Activated CD4-positive, alpha-beta T cell treated with anti-CD3 and anti-CD28 coated beads for 48 hours (primary cell): ENCODE measurements at regions not wholly inside any gene's neighbourhood (a gene's known extent, or its start where the extent isn't known, plus 50 kb on each side); places are given as distances from the start of the nearest gene placed in this dataset.
"Not testable (repeated sequence)": the region's sequence is repeated elsewhere in the genome, so short reads cannot be mapped to it uniquely, and the experiment has no call there.

Experiments
- DNase-seq: peaks from one replicate; pipeline ENCODE4 v3.0.0-alpha.2; 2020

DNA sequence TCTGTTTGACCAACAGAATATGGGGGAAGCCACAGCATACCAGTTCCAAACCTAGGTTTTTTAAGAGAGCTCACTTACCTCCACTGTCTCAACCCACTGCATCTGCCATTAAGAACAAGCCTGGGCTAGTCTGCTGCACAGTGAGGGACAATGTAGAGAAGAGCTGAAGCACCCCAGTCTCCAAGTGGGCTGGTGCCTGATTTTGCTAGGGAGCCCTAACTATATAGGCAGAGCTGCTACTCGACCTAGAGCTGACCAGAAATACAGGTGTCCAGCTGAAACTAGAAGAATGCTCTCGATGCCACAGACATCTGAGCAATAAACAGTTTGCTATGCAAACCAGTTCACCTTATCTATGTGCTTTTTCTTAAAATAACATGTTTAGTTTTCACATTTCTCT is 106.9 kb upstream of the BET1 start:
- no peak for DNase-seq

DNA sequence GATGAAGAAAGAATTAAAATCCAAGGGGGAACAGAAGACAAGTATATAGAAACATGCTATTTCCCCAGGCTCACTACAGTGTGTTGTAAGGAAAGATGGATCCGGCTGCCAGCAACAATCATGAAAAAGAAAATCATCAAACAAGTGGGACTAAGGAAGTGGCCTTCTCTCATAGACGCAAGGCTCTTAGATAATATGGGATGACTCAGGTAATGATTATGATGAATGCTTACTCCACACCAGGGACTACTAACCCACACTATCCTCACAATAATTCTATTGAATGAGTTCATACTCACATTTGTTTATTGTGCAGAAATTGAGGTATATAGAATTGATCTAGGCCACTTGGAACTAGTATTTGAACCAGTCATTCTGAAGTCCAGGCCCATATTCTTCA is 111.2 kb upstream of the BET1 start:
- DNase-seq = no peak

DNA sequence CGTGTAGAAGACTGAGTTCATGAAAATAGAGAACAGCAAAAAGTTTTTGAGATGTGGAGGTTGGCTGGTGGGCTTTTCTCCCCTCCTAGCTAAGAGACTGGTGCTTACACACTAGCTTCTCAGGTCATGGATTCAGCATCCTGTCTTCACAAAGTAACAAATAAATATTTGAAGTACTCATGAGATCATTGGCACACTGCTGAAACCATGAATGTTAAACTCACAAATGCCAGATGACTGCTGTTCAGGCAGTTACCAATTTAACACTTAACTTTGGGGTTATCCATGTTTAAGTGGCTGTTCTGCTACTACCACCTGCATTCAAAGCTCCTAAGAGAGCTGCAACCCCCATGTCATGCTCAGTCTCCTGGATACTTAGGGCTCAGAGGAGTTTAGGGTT is 119.0 kb upstream of the BET1 start:
- no peak for DNase-seq

DNA sequence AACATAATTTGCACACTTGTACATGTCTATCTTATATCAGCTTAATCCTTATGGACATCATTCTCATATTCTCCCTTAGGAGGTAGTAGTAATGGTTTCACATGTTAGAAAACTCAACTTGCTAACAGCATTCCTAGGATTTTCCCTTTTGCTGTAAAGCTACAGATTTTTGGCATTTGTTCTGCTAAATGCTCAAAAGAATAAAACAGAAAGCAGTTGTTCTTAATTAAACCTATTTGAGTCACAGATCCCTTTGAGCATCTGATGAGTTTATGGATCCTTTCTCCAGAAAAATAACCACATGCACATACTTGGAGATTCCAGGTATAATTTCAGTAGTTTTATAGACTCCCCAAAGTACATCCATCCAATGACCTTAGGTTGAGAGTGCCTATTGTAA is 122.9 kb upstream of the BET1 start:
- DNase-seq = no peak

DNA sequence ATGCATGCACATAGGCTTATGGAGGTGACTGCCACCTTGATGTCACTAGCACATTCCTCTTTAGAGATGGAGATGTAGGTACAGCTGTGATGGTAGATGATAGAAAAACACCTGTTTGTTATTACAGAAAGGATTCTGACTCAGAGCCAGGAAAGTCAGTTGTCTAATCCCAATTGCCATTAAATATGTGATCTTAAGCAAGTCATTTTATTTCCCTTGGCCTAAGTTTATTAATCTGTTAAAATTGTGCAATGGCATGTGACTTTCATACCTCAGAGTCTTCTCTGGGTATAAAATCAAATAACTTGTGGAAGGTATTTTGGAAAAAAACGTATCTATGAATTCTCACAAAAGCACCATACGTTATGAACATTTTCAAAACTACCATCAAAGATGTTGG is 123.9 kb upstream of the BET1 start:
- DNase-seq = no peak

DNA sequence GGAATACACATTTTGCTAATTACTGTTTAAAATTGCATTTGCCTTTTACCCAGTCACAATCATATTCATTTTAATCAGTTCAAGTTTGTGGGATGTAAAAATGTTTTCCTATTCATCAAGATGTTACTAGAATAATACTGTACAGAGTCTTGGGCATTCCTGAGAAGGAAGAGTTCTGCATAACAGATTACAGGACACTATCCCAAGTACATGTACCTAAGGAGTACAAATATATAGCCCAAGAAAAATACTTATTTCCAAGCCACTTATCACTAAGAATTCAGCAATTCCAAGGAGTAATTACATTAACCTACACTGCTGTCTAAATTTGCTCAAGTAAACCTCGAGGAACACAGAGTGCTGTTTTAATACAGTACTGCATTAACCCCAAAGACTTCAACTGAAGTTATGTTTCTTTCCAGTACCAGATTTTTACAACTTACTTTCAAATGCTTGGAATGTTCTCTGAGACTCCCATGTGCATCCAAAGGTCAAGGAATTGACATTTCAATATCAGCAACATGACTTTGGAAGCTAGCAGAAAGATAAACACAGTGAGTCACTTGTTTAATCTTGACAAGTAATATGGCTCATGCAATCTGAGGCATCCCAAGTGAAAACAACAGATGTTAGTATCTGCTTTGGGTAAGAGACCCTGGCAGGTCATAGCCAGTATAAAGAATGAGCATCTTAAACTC is 125.4 kb upstream of the BET1 start:
- no peak for DNase-seq

DNA sequence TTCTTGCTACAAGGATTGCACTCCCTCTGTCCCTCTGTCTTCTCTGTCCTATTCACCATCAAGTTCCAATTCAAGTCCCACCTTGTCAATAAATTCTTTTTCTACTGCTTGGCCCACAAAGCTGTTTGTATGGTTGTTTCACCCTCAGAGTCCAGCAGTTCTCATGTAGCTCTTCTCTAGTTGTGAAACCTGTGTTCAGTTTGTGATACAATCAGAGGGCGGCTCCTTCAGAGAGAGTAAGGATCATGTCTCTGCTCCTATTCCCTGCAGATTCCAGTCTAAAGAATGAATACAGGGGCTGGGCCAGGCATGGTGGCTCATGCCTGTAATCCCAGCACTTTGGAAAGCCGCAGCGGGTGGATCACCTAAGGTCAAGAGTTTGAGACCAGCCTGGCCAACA is 126.6 kb upstream of the BET1 start:
- DNase-seq = no peak

DNA sequence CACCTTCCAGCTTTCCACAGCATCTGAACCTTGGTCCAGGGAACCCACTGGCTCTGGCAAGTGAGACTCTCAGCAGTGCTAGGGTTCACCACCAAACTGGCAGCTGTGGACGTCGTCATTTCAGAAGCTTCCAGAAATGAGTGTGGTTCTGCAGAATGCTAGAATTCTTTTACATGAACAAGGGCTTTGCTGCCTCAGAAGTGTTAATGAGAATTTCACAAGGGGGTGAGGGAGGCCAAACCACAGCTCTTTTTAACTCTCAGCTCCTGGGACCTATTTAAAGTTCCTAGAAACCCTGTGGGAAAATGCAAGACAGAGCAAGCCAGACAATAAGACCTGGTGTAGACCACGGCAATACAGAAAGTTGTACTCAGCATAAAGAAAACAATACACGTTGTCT is 129.3 kb upstream of the BET1 start:
- no peak for DNase-seq

DNA sequence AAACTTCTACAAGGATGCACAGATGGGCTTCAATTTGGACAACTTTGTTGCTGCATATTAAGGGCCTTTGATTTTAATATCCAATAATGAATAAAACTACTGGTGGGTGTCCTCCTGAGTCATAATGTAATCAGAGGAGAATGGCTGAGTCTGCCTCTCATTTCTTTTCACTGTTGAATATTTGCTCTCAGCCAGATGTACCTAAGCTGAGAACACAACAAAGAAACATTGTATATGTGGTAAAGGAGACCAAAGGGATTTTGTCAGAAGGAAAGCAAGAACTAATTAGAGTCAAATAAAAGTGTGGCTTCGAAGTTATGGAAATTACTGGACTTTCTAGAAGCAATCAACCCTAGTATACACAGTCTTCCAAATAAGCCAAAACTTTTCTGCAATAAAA is 131.0 kb upstream of the BET1 start:
- no peak for DNase-seq

DNA sequence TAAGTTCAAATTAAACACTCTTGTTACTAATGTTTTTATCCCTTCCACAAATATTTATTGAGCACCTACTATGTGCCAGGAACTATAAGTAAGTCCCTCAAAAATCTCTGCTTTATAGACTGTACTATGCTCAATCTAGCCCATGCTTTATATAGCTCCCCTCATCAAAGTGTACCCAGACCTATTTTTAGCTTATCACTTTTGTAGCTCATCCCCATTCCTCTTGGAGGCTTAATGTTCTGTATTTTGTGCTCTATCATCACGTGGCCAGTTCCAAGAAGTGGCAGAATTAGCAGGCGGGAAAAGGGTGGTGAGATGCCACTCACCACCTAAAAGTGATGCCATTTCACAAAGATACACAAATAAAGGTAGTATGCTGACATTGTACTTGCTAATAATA is 138.1 kb upstream of the BET1 start:
- no peak for DNase-seq

DNA sequence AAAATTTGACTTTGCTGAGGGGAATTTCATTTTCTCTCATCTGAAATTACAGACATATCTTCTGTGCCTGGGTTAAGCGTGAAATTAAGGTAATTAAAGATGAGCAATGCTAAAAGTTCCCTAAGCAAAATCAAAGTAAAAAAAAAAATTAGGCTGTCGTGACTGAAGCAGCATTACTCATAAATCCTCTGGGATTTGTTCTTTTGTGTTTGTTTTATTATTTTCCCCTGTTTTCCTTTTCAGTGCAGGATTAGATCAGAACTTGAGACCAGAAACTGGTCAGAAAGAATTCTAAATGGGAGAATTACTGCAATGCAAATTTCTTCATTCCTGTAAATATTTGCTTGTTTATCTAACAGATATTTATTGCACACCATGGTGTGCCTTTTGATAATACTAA is 141.4 kb upstream of the BET1 start:
- DNase-seq = no peak

DNA sequence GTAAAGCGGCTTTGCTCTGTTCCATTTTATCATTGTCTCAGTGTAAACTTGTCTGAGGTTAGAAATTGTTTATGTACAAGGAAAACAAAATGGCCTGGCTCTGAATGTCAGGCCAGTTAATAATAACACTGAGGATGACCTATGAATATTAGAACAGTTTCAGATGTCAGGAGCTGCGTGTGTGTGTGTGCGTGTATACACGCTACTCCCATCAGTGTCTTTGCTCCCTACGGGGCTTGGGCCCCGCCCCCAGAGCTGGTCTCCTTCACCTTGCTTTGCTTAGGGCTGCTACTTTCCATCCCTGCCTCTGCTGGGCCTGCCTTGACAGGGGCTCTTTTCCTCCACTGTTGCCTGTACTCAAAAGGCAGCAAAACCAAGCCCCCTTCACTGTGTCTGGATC is 142.3 kb upstream of the BET1 start:
- no peak for DNase-seq

DNA sequence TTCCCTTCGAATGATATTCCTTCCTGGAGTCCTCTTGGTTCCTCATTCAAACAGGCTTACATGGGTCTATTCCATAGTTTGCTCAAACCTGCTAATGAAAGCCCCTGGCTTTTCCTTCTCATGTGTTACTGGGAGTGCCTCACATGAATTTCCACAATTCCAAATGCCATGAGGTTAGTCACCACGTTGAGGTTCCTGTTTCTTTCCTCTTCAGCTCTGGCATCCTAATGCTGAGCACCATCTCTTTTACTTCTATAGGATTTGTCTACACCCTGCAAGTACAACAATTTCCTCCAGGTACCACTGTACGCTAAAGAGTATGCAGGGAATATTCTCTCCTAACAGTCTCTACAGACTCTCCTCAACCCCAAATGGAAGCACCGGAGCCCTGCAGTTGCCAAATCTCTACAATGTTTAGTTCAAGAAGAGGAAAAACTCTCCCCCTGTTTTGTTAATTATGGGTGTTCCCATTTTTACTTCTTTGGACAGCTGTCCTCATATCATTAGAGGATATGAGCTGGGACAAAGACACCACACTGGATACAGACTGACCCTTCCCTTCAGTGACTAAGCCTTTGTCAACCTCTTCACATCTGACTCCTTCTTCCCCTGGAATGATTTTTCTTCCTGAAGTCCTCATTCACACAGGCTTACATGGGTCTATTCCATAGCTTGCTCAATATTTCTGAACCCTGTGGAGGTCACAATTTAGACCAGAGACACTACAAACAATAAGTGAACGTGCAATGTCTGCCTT is 145.8 kb upstream of the BET1 start:
- DNase-seq = no peak

DNA sequence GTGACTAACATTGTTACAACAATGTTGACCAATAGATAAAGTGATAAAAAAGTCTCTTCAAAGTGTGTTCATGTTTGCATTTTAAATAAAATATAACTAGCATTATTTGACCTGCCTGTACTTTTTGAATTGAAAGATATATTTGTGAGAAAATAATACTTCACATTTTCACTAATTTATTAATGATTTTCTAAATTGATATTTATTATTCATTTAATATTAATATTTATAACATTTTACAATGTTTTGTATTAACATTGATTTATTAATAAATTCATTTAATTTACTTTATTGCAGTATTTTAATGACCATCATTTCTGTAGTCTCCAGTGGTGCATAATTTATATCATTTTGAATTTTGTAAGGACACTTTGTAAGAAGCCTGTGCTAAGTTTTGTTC is 150.0 kb upstream of the BET1 start:
- no peak for DNase-seq

DNA sequence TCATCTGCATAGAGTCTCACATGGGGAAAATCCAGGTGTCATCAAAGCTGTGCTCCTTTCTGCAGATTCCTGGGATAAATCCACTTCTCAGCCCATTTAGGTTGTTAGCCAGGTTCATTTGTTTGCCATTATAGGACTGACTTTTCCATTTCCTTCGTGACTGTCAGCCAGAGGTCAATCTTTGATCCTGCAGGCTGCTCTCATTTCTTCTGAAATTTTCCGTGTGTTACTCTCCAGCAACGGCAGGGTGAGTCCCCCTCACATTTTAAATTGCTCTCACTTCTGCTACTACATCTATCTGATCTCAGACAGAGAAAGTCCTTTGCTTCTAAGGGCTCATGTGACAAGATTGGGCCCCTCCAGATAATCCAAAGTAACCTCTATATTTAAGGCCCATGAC is 150.7 kb upstream of the BET1 start:
- no peak for DNase-seq

DNA sequence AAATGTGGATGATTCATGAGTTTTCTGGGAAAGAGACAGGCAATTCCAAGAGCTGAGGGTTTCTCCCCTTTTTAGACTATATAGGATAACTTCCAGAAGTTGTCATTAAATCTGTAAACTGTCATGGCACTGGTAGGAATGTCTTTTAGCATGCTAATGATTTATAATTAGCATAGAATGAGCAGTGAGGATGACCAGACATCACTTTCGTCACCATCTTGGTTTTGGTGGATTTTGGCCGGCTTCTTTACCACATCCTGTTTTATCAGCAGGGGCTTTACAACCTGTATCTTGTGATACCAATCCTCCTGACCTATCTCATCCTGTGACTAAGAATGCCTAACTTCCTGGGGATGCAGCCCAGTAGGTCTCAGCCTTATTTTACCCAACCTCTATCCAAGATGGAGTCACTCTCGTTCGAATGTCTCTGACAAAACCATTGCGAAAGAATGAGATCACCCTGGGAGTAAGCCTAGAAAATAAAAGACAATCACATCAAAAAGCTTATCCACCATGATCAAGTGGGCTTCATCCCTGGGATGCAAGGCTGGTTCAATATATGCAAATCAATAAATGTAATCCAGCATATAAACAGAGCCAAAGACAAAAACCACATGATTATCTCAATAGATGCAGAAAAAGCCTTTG is 153.6 kb upstream of the BET1 start:
- DNase-seq = not testable (repeated sequence)

DNA sequence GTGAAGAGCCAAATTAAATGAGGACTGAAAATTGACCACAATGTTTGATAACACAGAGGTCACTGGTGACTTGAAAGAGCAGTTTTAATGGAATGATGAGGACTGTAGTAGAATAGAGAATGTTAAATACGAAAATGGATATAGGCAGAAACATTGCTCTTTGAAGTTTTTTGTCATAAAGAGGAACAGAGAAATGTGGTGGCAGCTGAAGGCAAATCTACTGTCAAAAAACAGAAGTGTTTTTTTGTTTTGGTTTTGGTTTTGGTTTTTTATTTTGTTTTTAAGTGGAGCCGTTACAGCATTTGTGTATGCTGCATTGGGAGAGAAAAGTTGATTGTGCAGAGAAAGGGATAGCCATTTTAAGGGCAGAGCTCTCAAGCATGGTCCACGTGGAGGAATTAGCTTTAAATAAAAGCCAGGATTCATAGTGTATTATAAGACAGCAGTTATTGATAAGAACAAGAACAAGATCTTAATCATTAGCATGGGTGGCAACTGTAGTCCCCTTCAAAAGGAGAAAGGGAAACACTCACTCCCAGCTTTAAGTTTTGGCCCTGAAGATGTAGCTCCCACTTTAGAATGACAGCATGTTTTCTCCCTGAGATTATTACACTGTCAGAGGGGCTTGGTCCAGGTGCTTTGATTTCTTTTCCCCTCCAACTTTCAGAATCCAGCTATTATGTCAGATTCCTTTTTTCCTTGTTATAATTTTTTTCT is 156.7 kb upstream of the BET1 start:
- DNase-seq = no peak

DNA sequence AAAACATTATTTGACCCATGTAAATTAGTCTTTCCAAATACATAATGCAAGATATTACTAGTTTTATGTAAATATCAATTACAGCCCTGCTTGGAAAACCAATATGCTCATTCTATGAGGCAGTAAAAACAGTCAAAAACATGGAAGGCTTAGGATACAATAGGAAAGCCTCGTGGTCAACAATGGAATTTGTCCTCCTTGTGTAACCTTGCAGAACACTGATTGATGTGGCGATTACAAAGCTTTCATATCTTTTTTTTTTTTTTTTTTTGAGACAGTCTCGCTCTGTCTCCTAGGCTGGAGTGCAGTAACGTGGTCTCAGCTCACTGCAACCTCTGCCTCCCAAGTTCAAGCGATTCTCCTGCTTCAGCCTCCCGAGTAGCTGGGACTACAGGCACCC is 157.3 kb upstream of the BET1 start:
- DNase-seq = no peak

DNA sequence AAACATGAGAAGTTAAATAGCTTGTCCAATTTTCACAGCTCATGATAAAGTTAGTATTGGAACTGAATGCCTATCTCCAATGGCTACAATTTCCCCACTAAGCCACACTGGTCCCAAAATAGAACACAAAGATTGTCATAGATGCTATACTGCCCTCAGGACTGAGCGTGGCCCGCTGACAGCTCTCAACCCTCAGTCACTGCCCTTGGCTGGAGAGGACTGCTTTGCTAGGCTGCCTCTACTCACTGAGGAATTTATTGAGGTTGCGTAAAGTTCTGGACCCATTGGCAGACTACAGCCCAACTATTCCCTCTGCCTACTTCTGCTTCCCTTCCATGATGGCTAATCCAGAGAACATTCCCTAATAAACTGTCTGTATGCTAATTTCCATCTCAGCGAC is 165.5 kb upstream of the BET1 start:
- DNase-seq = no peak

DNA sequence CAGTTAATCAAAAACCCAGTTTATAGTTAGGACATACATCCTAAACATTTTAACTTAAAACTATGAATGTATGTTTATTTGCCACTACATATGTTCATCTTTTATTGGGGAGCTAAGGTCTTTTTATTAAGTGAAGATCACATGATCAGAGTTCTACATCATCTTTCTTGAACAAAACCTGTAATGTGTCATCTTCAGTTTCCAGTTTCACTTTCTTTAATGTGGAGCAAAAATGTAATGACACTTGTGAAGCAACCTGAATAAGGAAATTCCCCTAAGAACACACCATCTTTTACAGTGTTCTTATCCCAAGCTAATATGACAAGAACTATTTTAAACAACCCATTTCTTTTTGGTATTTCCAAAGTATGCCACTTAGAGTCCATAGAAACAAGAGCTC is 166.7 kb upstream of the BET1 start:
- no peak for DNase-seq

DNA sequence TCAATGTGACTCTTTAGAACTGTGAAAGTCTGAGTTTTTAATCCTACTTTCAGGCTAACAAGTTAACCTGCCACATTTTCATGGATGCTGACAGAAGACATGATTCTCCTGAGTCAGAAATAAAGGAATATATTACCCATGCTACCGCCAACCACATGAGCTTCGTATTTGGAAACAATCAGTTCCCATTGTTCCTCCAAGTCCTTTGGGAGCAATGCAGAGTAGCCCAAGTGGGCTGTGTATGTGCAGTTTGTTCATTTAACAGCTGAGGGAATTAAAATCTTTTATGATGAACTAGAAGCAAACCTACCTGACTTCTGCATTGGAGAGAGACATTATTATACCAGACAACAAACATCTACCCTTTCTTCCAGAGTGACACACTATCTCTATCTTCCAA is 169.3 kb upstream of the BET1 start:
- no peak for DNase-seq

DNA sequence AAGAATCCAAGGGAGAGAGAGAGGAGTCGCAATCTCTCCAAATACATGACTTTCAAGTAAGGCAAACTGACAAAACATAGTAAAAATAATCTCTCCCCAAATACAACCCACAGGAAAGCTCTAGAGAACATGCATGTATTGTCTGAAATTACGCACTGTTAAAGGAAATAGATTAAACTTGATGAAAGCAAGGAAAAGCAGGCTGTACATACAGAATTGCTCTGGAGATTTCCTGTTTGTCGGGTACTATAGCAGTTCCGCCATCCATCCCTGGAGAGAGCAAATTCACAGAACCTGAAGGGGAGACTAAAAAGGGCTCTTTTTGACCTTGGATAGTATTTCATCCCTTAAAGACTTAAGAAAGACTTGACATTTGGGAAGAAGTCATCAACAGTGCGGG is 170.2 kb upstream of the BET1 start:
- DNase-seq = no peak

DNA sequence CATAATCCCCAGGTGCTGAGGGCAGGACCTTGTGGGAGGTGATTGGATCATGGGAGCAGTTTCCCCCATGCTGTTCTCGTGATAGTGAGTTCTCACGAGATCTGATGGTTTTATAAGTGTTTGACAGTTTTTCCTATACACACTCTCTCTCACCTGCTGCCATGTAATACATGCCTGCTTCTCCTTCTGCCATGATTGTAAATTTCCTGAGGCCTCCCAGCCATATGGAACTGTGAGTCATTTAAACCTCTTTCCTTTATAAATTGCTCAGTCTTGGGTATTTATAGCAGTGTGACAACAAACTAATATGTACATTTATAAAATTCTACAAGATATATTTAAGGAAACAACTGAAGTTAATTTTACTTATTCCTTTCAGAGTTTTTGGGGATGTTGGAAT is 170.8 kb upstream of the BET1 start:
- DNase-seq = no peak

DNA sequence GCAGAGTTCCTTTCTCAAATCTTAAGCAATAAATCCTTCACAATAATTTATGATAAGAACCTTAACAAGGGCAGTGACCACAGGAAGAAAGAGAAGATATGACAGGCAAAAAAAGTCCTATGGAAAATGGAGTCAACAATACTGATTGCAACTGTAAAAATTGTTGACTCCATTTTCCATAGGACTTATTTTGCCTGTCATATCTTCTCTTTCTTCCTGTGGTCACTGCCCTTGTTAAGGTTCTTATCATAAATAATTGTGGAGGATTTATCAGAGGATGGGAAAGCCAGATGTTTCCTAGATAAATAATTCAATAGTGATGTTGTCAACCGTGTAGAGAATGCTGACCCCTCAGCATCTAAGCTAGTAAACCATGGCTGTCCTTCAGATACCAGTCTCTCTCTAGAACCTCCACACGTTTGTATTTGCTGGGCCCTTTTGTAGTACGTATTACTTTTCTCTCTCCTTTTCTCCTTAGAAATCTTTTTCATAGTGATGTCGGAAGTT is 172.6 kb upstream of the BET1 start:
- DNase-seq = no peak
